HK-2 (cell line): ENCODE measurements at regions not wholly inside any gene's neighbourhood (a gene's known extent, or its start where the extent isn't known, plus 50 kb on each side); places are given as distances from the start of the nearest gene placed in this dataset.
A peak's percentile ranks its signal among the peaks of the same experiment; 100 is the strongest.

Experiments
- DNase-seq: peaks from one replicate; pipeline ENCODE4 v3.0.0-alpha.2; 2018; ENCODE audit not compliant: unreplicated experiment

- no peak for DNase-seq
Observed at GRCh38 chr14:54090274-54090673, 133.6 kb upstream of the BMP4 start.

- no peak for DNase-seq
Observed at GRCh38 chr14:54094765-54095164, 138.1 kb upstream of the BMP4 start.

GRCh38 chr14:54098536-54098935 is 141.9 kb upstream of the BMP4 start:
- no peak for DNase-seq

- DNase-seq, result no peak
Observed at GRCh38 chr14:54102051-54102456, 145.4 kb upstream of the BMP4 start.

GRCh38 chr14:54102530-54102929 is 145.9 kb upstream of the BMP4 start:
- no peak for DNase-seq

- DNase-seq, result no peak
Observed at GRCh38 chr14:54104601-54105145, 148.0 kb upstream of the BMP4 start.

- no peak for DNase-seq
Observed at GRCh38 chr14:54105406-54105805, 148.8 kb upstream of the BMP4 start.

GRCh38 chr14:54105898-54106297 is 149.3 kb upstream of the BMP4 start:
- no peak for DNase-seq

GRCh38 chr14:54106661-54107377 is 150.2 kb upstream of the BMP4 start:
- DNase-seq, result no peak

- DNase-seq, result peak; percentile 3
Observed at GRCh38 chr14:54108481-54109471, 152.2 kb upstream of the BMP4 start.

GRCh38 chr14:54109521-54110120 is 153.0 kb upstream of the BMP4 start:
- DNase-seq, result no peak

- no peak for DNase-seq
Observed at GRCh38 chr14:54114941-54115340, 158.3 kb upstream of the BMP4 start.

- DNase-seq, result no peak
Observed at GRCh38 chr14:54116198-54116885, 159.7 kb upstream of the BMP4 start.

- no peak for DNase-seq
Observed at GRCh38 chr14:54116972-54117371, 160.3 kb upstream of the BMP4 start.

- no peak for DNase-seq
Observed at GRCh38 chr14:54117396-54117795, 160.8 kb upstream of the BMP4 start.

- DNase-seq, result no peak
Observed at GRCh38 chr14:54117924-54118323, 161.3 kb upstream of the BMP4 start.

- DNase-seq, result no peak
Observed at GRCh38 chr14:54120260-54120659, 163.6 kb upstream of the BMP4 start.

GRCh38 chr14:54121466-54122027 is 164.9 kb upstream of the BMP4 start:
- no peak for DNase-seq

- no peak for DNase-seq
Observed at GRCh38 chr14:54123841-54124240, 167.2 kb upstream of the BMP4 start.

GRCh38 chr14:54125109-54125508 is 168.5 kb upstream of the BMP4 start:
- no peak for DNase-seq

GRCh38 chr14:54126947-54127346 is 170.3 kb upstream of the BMP4 start:
- DNase-seq, result no peak
